GM23338 (cell line): ENCODE measurements at regions not wholly inside any gene's neighbourhood (a gene's known extent, or its start where the extent isn't known, plus 50 kb on each side); places are given as distances from the start of the nearest gene placed in this dataset.

Experiments used
- ATAC-seq: fragments of 200-7000 bp; cut with Tn5 transposase; 3 replicates; pipeline ENCODE4 v1.9.1; 2020
- DNase-seq: peaks from one replicate; pipeline ENCODE4 v3.0.0-alpha.2; 2015; ENCODE audit warnings: low spot score
- H2AFZ ChIP-seq: fragments of 200-600 bp; sonication (generic); 2 replicates; pipeline ENCODE4 v1.8.0; 2016; ENCODE audit warnings: antibody characterized with exemption, mild to moderate bottlenecking, moderate library complexity
- H3F3A ChIP-seq: fragments of 200-600 bp; sonication (generic); replicated peaks from 2 replicates; pipeline ENCODE4 v1.8.0; 2017; ENCODE audit warnings: antibody characterized with exemption, mixed run types, low read depth
- H3K27ac ChIP-seq: fragments of 200-600 bp; sonication (generic); 2 replicates; pipeline ENCODE4 v1.6.1; 2016; ENCODE audit warnings: low read depth
- H3K27me3 ChIP-seq: fragments of 200-600 bp; sonication (generic); 2 replicates; pipeline ENCODE4 v1.8.0; 2016; ENCODE audit warnings: mild to moderate bottlenecking, mixed run types, moderate library complexity; ENCODE audit not compliant: insufficient read depth
- H3K36me3 ChIP-seq: fragments of 200-600 bp; sonication (generic); 2 replicates; pipeline ENCODE4 v1.8.0; 2016; ENCODE audit warnings: mild to moderate bottlenecking; ENCODE audit not compliant: insufficient read depth
- H3K4me1 ChIP-seq: fragments of 200-600 bp; sonication (generic); 2 replicates; pipeline ENCODE4 v1.8.0; 2016; ENCODE audit warnings: mild to moderate bottlenecking, moderate library complexity; ENCODE audit not compliant: insufficient read depth
- H3K4me2 ChIP-seq: fragments of 200-600 bp; sonication (generic); 2 replicates; pipeline ENCODE4 v1.7.1; 2017; ENCODE audit warnings: mixed run types
- H3K4me3 ChIP-seq: fragments of 200-600 bp; sonication (generic); 2 replicates; pipeline ENCODE4 v1.6.1; 2016; ENCODE audit warnings: mixed run types
- H3K79me2 ChIP-seq: fragments of 200-600 bp; sonication (generic); replicated peaks from 2 replicates; pipeline ENCODE4 v1.8.0; 2017; ENCODE audit warnings: mild to moderate bottlenecking; ENCODE audit not compliant: insufficient read depth
- H3K9me2 ChIP-seq: fragments of 200-600 bp; sonication (generic); 2 replicates; pipeline ENCODE4 v1.8.0; 2017; ENCODE audit not compliant: insufficient read depth
- H4K20me1 ChIP-seq: fragments of 200-600 bp; sonication (generic); replicated peaks from 2 replicates; pipeline ENCODE4 v1.8.0; 2017; ENCODE audit warnings: mild to moderate bottlenecking; ENCODE audit not compliant: insufficient read depth
- H3K27ac Mint-ChIP-seq: 2 replicates; pipeline ENCODE4 v1.8.0; 2020; ENCODE audit warnings: inconsistent platforms, mild to moderate bottlenecking, moderate library complexity, mixed read lengths
- H3K27me3 Mint-ChIP-seq: 3 replicates; pipeline ENCODE4 v1.8.0; 2022; ENCODE audit warnings: low read depth, mild to moderate bottlenecking, moderate library complexity, mixed read lengths, inconsistent platforms; ENCODE audit not compliant: insufficient read depth, poor library complexity
- H3K36me3 Mint-ChIP-seq: 3 replicates; pipeline ENCODE4 v1.8.0; 2021; ENCODE audit warnings: low read depth, mild to moderate bottlenecking, inconsistent platforms, moderate library complexity, mixed read lengths
- H3K4me1 Mint-ChIP-seq: 3 replicates; pipeline ENCODE4 v1.8.0; 2020; ENCODE audit warnings: mild to moderate bottlenecking, inconsistent platforms, mixed read lengths
- H3K4me3 Mint-ChIP-seq: 3 replicates; pipeline ENCODE4 v1.8.0; 2021; ENCODE audit warnings: moderate library complexity, mild to moderate bottlenecking, inconsistent platforms, mixed read lengths
- H3K9me3 Mint-ChIP-seq: 3 replicates; pipeline ENCODE4 v1.8.0; 2020; ENCODE audit warnings: moderate library complexity, mild to moderate bottlenecking, inconsistent platforms, mixed read lengths
- CREB1 ChIP-seq: fragments of 250-450 bp; sonication (Bioruptor Pico); IDR thresholded peaks from 2 replicates; pipeline ENCODE4 v1.5.0; 2020; ENCODE audit warnings: low read depth, mild to moderate bottlenecking, moderate library complexity
- EZH2 ChIP-seq: fragments of 200-600 bp; sonication (generic); IDR thresholded peaks from one replicate; pipeline ENCODE4 v1.8.0; 2017; ENCODE audit warnings: antibody characterized with exemption, mild to moderate bottlenecking, low read depth; ENCODE audit not compliant: unreplicated experiment
- EZH2phosphoT487 ChIP-seq: fragments of 200-600 bp; sonication (generic); IDR thresholded peaks from one replicate; pipeline ENCODE4 v1.8.1; 2018; ENCODE audit warnings: antibody characterized with exemption; ENCODE audit not compliant: unreplicated experiment
- JUNB ChIP-seq: IDR thresholded peaks from one replicate; pipeline ENCODE4 v1.6.1; 2016; ENCODE audit warnings: antibody characterized with exemption; ENCODE audit not compliant: unreplicated experiment
- NANOG ChIP-seq: IDR thresholded peaks from 2 replicates; pipeline ENCODE4 v1.6.1; 2016; ENCODE audit warnings: antibody characterized with exemption, borderline replicate concordance
- POLR2AphosphoS5 ChIP-seq: IDR thresholded peaks from 2 replicates; pipeline ENCODE4 v1.6.1; 2016; ENCODE audit warnings: antibody characterized with exemption, low read depth
- TF ChIP-seq, protein P1 (sequence below): fragments of 250-450 bp; sonication (Bioruptor Pico); IDR thresholded peaks from 2 replicates; pipeline ENCODE4 v1.5.0; 2020; ENCODE audit warnings: mild to moderate bottlenecking, moderate library complexity
- TF ChIP-seq, protein P2 (sequence below): IDR thresholded peaks from one replicate; pipeline ENCODE4 v1.6.1; 2018; ENCODE audit warnings: antibody characterized with exemption; ENCODE audit not compliant: unreplicated experiment
- TF ChIP-seq, protein P3 (sequence below), 2 experiments: fragments of 200-600 bp in 1 of 2; sonication (generic) in 1 of 2; conservative IDR thresholded peaks; 2 replicates each; pipeline versions ENCODE4 v1.5.1 to v1.6.1; 2016 to 2017; ENCODE audit warnings: antibody characterized with exemption in 2 of 2, low read depth in 2 of 2, mild to moderate bottlenecking in 2 of 2, moderate library complexity in 1 of 2

DNA sequence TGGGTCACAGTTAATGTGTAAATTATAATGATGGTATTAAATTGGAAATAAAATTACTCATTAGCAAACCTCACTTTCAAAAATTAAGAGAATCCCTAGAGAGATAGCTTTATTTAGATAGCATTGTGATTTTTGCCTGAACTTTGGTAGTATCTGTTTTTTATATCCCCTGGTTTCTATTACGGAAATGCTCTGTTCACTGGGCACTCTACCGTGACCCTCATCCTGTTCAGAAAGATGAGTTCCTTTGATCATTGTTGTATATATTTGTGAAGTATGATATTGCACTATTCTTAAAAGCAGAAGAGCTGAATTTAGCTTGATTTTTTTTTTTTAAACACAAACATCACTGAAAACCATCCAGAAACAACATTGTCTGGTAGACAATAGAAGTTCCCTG is 1143.8 kb upstream of the MAP3K7 start (continued):
- TF ChIP-seq, protein P1, sequence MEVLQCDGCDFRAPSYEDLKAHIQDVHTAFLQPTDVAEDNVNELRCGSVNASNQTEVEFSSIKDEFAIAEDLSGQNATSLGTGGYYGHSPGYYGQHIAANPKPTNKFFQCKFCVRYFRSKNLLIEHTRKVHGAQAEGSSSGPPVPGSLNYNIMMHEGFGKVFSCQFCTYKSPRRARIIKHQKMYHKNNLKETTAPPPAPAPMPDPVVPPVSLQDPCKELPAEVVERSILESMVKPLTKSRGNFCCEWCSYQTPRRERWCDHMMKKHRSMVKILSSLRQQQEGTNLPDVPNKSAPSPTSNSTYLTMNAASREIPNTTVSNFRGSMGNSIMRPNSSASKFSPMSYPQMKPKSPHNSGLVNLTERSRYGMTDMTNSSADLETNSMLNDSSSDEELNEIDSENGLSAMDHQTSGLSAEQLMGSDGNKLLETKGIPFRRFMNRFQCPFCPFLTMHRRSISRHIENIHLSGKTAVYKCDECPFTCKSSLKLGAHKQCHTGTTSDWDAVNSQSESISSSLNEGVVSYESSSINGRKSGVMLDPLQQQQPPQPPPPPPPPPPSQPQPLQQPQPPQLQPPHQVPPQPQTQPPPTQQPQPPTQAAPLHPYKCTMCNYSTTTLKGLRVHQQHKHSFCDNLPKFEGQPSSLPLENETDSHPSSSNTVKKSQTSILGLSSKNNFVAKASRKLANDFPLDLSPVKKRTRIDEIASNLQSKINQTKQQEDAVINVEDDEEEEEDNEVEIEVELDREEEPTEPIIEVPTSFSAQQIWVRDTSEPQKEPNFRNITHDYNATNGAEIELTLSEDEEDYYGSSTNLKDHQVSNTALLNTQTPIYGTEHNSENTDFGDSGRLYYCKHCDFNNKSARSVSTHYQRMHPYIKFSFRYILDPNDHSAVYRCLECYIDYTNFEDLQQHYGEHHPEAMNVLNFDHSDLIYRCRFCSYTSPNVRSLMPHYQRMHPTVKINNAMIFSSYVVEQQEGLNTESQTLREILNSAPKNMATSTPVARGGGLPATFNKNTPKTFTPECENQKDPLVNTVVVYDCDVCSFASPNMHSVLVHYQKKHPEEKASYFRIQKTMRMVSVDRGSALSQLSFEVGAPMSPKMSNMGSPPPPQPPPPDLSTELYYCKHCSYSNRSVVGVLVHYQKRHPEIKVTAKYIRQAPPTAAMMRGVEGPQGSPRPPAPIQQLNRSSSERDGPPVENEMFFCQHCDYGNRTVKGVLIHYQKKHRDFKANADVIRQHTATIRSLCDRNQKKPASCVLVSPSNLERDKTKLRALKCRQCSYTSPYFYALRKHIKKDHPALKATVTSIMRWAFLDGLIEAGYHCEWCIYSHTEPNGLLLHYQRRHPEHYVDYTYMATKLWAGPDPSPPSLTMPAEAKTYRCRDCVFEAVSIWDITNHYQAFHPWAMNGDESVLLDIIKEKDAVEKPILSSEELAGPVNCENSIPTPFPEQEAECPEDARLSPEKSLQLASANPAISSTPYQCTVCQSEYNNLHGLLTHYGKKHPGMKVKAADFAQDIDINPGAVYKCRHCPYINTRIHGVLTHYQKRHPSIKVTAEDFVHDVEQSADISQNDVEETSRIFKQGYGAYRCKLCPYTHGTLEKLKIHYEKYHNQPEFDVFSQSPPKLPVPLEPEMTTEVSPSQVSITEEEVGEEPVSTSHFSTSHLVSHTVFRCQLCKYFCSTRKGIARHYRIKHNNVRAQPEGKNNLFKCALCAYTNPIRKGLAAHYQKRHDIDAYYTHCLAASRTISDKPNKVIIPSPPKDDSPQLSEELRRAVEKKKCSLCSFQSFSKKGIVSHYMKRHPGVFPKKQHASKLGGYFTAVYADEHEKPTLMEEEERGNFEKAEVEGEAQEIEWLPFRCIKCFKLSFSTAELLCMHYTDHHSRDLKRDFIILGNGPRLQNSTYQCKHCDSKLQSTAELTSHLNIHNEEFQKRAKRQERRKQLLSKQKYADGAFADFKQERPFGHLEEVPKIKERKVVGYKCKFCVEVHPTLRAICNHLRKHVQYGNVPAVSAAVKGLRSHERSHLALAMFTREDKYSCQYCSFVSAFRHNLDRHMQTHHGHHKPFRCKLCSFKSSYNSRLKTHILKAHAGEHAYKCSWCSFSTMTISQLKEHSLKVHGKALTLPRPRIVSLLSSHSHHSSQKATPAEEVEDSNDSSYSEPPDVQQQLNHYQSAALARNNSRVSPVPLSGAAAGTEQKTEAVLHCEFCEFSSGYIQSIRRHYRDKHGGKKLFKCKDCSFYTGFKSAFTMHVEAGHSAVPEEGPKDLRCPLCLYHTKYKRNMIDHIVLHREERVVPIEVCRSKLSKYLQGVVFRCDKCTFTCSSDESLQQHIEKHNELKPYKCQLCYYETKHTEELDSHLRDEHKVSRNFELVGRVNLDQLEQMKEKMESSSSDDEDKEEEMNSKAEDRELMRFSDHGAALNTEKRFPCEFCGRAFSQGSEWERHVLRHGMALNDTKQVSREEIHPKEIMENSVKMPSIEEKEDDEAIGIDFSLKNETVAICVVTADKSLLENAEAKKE (CRISPR knock-in tag), result no peak
- no peak for TF ChIP-seq EZH2phosphoT487
- TF ChIP-seq EZH2, result no peak
- no peak for TF ChIP-seq CREB1 (CRISPR knock-in tag)

DNA sequence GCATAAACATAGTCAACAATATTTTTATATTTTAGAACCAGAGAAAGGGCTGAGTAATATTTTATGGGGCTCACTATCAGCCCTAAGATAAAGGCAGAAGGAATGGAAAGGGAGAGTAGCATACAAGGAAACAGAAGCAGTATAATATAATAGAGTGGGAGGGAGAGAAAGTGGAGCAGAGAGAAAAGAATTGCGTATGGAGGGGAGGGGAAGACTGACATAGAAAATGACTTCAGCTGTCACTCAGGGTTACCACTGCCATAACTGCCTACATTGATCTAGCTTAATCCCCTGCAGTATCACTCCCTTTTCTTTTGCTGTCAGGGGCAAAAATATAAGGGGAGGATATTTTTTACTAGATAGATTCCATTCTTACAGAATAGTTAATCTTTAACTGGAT is 1133.5 kb upstream of the MAP3K7 start:
- H3K4me3 Mint-ChIP-seq, result no peak overlapping the region
- H3K9me3 Mint-ChIP-seq, result no peaks in the 10 kb centered on the region
- Histone ChIP-seq H2AFZ (no peak overlapping the region), H3K27ac (no peak overlapping the region), H4K20me1 (no peaks in the 10 kb centered on the region), H3K4me2 (no peak overlapping the region), H3K36me3 (no peaks in the 10 kb centered on the region), H3K27me3 (no peaks in the 10 kb centered on the region), H3K4me3 (no peak overlapping the region), H3K9me2 (no peaks in the 10 kb centered on the region), H3F3A (no peaks in the 10 kb centered on the region), H3K79me2 (no peaks in the 10 kb centered on the region), H3K4me1 (no peaks in the 10 kb centered on the region)
- no peaks in the 10 kb centered on the region for H3K27me3 Mint-ChIP-seq
- H3K36me3 Mint-ChIP-seq, result no peaks in the 10 kb centered on the region
- no peak for DNase-seq
- H3K27ac Mint-ChIP-seq, result no peak overlapping the region
- no peak for ATAC-seq
- no peaks in the 10 kb centered on the region for H3K4me1 Mint-ChIP-seq
- TF ChIP-seq, protein P2, sequence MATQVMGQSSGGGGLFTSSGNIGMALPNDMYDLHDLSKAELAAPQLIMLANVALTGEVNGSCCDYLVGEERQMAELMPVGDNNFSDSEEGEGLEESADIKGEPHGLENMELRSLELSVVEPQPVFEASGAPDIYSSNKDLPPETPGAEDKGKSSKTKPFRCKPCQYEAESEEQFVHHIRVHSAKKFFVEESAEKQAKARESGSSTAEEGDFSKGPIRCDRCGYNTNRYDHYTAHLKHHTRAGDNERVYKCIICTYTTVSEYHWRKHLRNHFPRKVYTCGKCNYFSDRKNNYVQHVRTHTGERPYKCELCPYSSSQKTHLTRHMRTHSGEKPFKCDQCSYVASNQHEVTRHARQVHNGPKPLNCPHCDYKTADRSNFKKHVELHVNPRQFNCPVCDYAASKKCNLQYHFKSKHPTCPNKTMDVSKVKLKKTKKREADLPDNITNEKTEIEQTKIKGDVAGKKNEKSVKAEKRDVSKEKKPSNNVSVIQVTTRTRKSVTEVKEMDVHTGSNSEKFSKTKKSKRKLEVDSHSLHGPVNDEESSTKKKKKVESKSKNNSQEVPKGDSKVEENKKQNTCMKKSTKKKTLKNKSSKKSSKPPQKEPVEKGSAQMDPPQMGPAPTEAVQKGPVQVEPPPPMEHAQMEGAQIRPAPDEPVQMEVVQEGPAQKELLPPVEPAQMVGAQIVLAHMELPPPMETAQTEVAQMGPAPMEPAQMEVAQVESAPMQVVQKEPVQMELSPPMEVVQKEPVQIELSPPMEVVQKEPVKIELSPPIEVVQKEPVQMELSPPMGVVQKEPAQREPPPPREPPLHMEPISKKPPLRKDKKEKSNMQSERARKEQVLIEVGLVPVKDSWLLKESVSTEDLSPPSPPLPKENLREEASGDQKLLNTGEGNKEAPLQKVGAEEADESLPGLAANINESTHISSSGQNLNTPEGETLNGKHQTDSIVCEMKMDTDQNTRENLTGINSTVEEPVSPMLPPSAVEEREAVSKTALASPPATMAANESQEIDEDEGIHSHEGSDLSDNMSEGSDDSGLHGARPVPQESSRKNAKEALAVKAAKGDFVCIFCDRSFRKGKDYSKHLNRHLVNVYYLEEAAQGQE, result no peak
- TF ChIP-seq, protein P3, sequence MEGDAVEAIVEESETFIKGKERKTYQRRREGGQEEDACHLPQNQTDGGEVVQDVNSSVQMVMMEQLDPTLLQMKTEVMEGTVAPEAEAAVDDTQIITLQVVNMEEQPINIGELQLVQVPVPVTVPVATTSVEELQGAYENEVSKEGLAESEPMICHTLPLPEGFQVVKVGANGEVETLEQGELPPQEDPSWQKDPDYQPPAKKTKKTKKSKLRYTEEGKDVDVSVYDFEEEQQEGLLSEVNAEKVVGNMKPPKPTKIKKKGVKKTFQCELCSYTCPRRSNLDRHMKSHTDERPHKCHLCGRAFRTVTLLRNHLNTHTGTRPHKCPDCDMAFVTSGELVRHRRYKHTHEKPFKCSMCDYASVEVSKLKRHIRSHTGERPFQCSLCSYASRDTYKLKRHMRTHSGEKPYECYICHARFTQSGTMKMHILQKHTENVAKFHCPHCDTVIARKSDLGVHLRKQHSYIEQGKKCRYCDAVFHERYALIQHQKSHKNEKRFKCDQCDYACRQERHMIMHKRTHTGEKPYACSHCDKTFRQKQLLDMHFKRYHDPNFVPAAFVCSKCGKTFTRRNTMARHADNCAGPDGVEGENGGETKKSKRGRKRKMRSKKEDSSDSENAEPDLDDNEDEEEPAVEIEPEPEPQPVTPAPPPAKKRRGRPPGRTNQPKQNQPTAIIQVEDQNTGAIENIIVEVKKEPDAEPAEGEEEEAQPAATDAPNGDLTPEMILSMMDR (conservative IDR thresholded peaks at IDR 0.05; ENCODE audit: low read depth in 2 of 2), result no peak
- no peak for TF ChIP-seq NANOG
- no peak for TF ChIP-seq POLR2AphosphoS5
- no peak for TF ChIP-seq JUNB
- TF ChIP-seq EZH2, result no peak
- no peak for TF ChIP-seq EZH2phosphoT487
- TF ChIP-seq CREB1 (CRISPR knock-in tag), result no peak
